Ovary (tissue), 7 donors: ENCODE measurements at regions not wholly inside any gene's neighbourhood (a gene's known extent, or its start where the extent isn't known, plus 50 kb on each side); places are given as distances from the start of the nearest gene placed in this dataset.

Source experiments
- DNase-seq, 5 donors: peaks; one replicate each; pipeline ENCODE4 v3.0.0-alpha.2; 2019 to 2020
- H3K27ac ChIP-seq, 2 donors: fragments of 200-600 bp; one replicate each; pipeline versions ENCODE4 v1.5.1 to v1.8.0; 2019 to 2022
- H3K27me3 ChIP-seq: fragments of 200-600 bp; one replicate; pipeline ENCODE4 v1.8.0; 2022
- H3K36me3 ChIP-seq: fragments of 200-600 bp; sonication (generic); one replicate; pipeline ENCODE4 v1.5.1; 2019
- H3K4me1 ChIP-seq: one replicate; pipeline ENCODE4 v1.8.1; 2013; ENCODE audit warnings: mild to moderate bottlenecking, moderate library complexity; ENCODE audit not compliant: insufficient read depth
- H3K4me3 ChIP-seq: fragments of 200-600 bp; sonication (generic); one replicate; pipeline ENCODE4 v1.5.1; 2017
- H3K9me3 ChIP-seq, 2 donors: fragments of 200-600 bp in 1 of 2; sonication (generic) in 1 of 2; one replicate each; pipeline versions ENCODE4 v1.5.1 to v1.8.1; 2013 to 2019; ENCODE audit warnings: mild to moderate bottlenecking in 1 of 2, moderate library complexity in 1 of 2
- CTCF ChIP-seq, 3 donors: fragments of 450-650 bp in 2 of 3; fragments of 200-600 bp in 1 of 3; IDR thresholded peaks; one replicate each; pipeline versions ENCODE4 v1.5.1 to v1.8.0; 2016 to 2022; ENCODE audit warnings: antibody characterized with exemption in 3 of 3, mild to moderate bottlenecking in 1 of 3
- EP300 ChIP-seq: sonication (generic); formaldehyde crosslinking; IDR thresholded peaks from one replicate; pipeline ENCODE4 v1.6.1; 2017; ENCODE audit warnings: antibody characterized with exemption
- POLR2A ChIP-seq: fragments of 450-650 bp; IDR thresholded peaks from one replicate; pipeline ENCODE4 v1.6.1; 2017; ENCODE audit warnings: antibody characterized with exemption, mild to moderate bottlenecking, moderate library complexity
- WGBS, 3 donors: extraction: QIAGEN DNeasy Blood & Tissue Kit in 1 of 3; methylation state at CpG; one replicate each; pipeline versions ENCODE4 v1.1.5 to v1.1.7; 2013 to 2017; 5-methylcytosine and 5-hydroxymethylcytosine counted together
- intact Hi-C, 4 donors: fragments of 100-400 bp; cut with DNase I; formaldehyde crosslinking; loops; one replicate each; pipeline versions ENCODE4 v1.11.0 to v1.15.1; 2022 to 2023
- donor health status: DM: no; HTN: no; CAD: no; lungs with moderate emphysema.
- donor health status: DM: no; HTN: no; CAD: no.
- donor health status: Bipolar disorder and iron deficiency.
- donor health status: DM: no; HTN: no; CAD: no.
- donor health status: DM: yes; HTN: yes; CAD: no.

- Histone ChIP-seq H3K27me3 (no peaks in the 10 kb centered on the region), H3K4me3 (no peak overlapping the region), H3K27ac (no peak overlapping the region), H3K4me1 (peaks cover 15% of the 10 kb centered on the region), H3K36me3 (no peaks in the 10 kb centered on the region), H3K9me3 (no peaks in the 10 kb centered on the region)
- intact Hi-C loops, result loop anchor here in 2 of 4 donors (10.0 kb wide), 1 partner anchor 125 kb away; the partner anchor contains the start of gene GAS1 (in 2 of the 2)
- no peak for DNase-seq
- TF ChIP-seq CTCF (IDR thresholded peaks at IDR 0.05), result no peak
- TF ChIP-seq POLR2A, result no peak
- TF ChIP-seq EP300, result no peak
- WGBS, 3 donors, result 9 to 14% (median 11%) methylated on average over 3 of the region's 3 CpGs
Measured at GRCh38 chr9:87069690-87070089, 122.4 kb upstream of the GAS1 start.

- H3K27me3 ChIP-seq, result no peaks in the 10 kb centered on the region
- intact Hi-C loops, result no loop called here
- WGBS, 3 donors, result 56 to 72% (median 71%) methylated on average over 3 of the region's 3 CpGs
- H3K36me3 ChIP-seq, result no peaks in the 10 kb centered on the region
- H3K4me1 ChIP-seq, result peaks cover 15% of the 10 kb centered on the region
- H3K9me3 ChIP-seq, result no peaks in the 10 kb centered on the region
- TF ChIP-seq EP300, result no peak
- H3K27ac ChIP-seq, result no peak overlapping the region
- no peak for DNase-seq
- no peak overlapping the region for H3K4me3 ChIP-seq
Measured at GRCh38 chr9:87070336-87070735, 123.0 kb upstream of the GAS1 start.

DNA sequence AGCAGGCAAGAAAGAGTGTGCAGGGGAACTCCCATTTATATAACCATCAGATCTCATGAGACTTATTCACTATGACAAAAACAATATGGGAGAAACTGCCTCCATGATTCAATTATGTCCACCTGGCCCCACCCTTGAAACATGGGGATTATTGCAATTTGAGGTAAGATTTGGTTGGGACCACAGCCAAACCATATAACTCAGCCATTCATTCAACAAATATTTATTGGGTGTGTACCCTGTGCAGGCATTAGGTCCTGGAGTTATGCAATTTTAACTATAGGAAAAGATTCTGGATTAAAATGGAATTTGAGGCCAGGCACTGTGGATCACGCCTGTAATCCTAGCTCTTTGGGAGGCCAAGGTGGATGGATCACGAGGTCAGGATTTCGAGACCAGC lies 124.2 kb upstream of the GAS1 start:
- Histone ChIP-seq H3K4me1 (peaks cover 15% of the 10 kb centered on the region), H3K9me3 (no peaks in the 10 kb centered on the region)
- intact Hi-C loops, result no loop called here

DNA sequence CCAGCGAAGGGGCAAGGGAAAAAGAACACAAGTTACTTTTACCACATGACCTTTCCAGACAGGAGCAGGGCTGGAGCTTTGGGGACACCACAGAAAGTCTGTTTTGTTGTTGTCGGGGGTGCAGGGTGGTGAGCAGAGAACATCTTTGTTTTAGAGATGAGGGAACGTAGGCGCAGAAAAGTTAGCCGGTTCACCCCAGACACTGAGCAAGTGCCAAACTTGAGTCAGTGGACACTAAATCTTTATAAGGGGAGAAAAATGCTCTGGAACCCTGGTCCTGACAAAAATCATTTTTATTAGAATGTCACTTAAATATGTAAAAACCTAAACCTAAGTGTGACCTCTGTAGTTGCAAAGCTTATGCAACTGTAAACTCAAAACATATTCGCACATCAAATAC lies 126.4 kb upstream of the GAS1 start:
- Histone ChIP-seq H3K4me3 (no peak overlapping the region), H3K27ac (no peak overlapping the region), H3K27me3 (no peaks in the 10 kb centered on the region), H3K4me1 (peaks cover 15% of the 10 kb centered on the region), H3K9me3 (no peaks in the 10 kb centered on the region), H3K36me3 (no peaks in the 10 kb centered on the region)
- intact Hi-C loops, result no loop called here
- TF ChIP-seq EP300, result no peak
- no peak for TF ChIP-seq CTCF (IDR thresholded peaks at IDR 0.05)
- no peak for TF ChIP-seq POLR2A
- no peak for DNase-seq
- 38 to 44% (median 39%) methylated on average over 6 of the region's 6 CpGs for WGBS, 3 donors

More for the DNA sequence above, 124.2 kb upstream of the GAS1 start:
- H3K36me3 ChIP-seq, result no peaks in the 10 kb centered on the region
- no peak for TF ChIP-seq POLR2A
- no peak for TF ChIP-seq EP300
- no peak for TF ChIP-seq CTCF (IDR thresholded peaks at IDR 0.05)
- H3K27ac ChIP-seq, result no peak overlapping the region
- H3K27me3 ChIP-seq, result no peaks in the 10 kb centered on the region
- WGBS, 3 donors, result 79 to 87% (median 87%) methylated on average over 3 of the region's 3 CpGs
- H3K4me3 ChIP-seq, result no peak overlapping the region
- DNase-seq, result no peak

GRCh38 chr9:87075537-87075936 lies 128.2 kb upstream of the GAS1 start:
- WGBS, 3 donors, result 90 to 92% (median 90%) methylated on average over 3 of the region's 3 CpGs

More at GRCh38 chr9:87075537-87075936, 128.2 kb upstream of the GAS1 start:
- no peaks in the 10 kb centered on the region for H3K9me3 ChIP-seq
- no peak for TF ChIP-seq EP300
- no peak for TF ChIP-seq CTCF (IDR thresholded peaks at IDR 0.05)
- no peak for TF ChIP-seq POLR2A
- H3K4me1 ChIP-seq, result peaks cover 12% of the 10 kb centered on the region
- DNase-seq, result no peak
- H3K27me3 ChIP-seq, result no peaks in the 10 kb centered on the region
- H3K27ac ChIP-seq, result no peak overlapping the region
- intact Hi-C loops, result no loop called here
- no peak overlapping the region for H3K4me3 ChIP-seq
- no peaks in the 10 kb centered on the region for H3K36me3 ChIP-seq
